ENCODE measurements at regions not wholly inside any gene's neighbourhood (a gene's known extent, or its start where the extent isn't known, plus 50 kb on each side); places are given as distances from the start of the nearest gene placed in this dataset.

DNA sequence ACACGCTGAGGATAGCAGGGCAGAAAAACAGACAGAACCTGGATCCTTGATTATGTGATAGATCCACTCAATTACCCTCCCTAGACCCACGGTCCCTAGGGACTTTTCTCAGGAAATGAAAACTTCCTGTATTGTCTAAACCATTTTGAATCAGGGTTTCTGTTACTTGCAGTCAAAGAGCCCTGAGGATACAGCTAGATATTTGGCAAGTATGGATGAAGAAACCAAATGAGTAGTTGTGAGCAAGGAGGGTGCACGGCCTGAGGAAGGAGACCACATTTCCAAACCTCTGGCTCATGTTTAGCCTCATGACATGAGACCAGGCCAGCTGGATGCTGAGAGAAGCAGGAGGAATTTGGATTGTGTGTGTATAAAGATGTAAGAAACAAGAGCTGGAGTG lies 91.6 kb downstream of the MRPL14 start:
- H3K36me3 ChIP-seq (replicated peaks in 1 of 2; ENCODE audit: control extremely low read depth in 1 of 2, control insufficient read depth in 1 of 2, extremely low read depth in 1 of 2, insufficient read depth in 2 of 2, low read length in 1 of 2), result no peaks in the 10 kb centered on the region
- no peak for DNase-seq

DNA sequence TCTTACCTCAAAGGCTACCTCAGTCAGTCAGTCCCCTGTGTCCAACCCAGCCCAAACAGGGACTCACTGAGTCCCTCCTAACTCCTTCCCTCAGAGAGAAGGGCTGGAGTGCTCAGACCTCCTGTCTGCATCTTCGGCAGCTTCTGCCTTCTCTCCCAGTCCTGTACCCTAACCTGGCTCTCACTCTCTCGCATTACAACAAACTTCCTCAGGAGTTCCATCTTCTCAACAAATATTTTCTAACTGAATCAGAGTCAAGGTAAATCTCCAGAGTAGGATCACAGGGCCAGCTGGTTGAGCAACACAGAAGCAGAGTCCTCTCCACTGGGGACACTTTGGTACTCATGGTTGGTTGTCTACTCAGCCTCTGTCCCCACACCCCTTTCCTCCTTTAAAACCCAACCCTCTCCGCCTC lies 92.3 kb downstream of the MRPL14 start:
- Histone ChIP-seq H3K4me3 (ENCODE audit: control extremely low read depth in 1 of 5, extremely low read depth in 1 of 5, insufficient read depth in 1 of 5, low read depth in 2 of 5, low read length in 4 of 5) (no peak overlapping the region), H3K9me3 (ENCODE audit: control extremely low read depth in 1 of 3, control insufficient read depth in 2 of 3, insufficient read depth in 1 of 3, low read length in 2 of 3) (no peaks in the 10 kb centered on the region), H3K4me1 (ENCODE audit: control insufficient read depth in 2 of 2, insufficient read depth in 2 of 2, low read length in 2 of 2) (peaks cover 3 to 6% of the 10 kb centered on the region in 2 donors), H3K9ac (ENCODE audit: low read length) (no peak overlapping the region), H2AFZ (ENCODE audit: insufficient read depth, low read depth, low read length, poor library complexity, severe bottlenecking) (no peak overlapping the region), H4K20me1 (ENCODE audit: control insufficient read depth, insufficient read depth, low read length, poor library complexity, severe bottlenecking) (no peaks in the 10 kb centered on the region), H3K27ac (ENCODE audit: low read length in 2 of 2) (no peak overlapping the region), H3K79me2 (ENCODE audit: control insufficient read depth, insufficient read depth, low read length) (no peaks in the 10 kb centered on the region), H3K4me2 (replicated peaks; ENCODE audit: low read depth, low read length, poor library complexity, severe bottlenecking) (no peak overlapping the region), H3K36me3 (replicated peaks in 1 of 2; ENCODE audit: control extremely low read depth in 1 of 2, control insufficient read depth in 1 of 2, extremely low read depth in 1 of 2, insufficient read depth in 2 of 2, low read length in 1 of 2) (no peaks in the 10 kb centered on the region), H3K27me3 (replicated peaks in 1 of 4; ENCODE audit: control extremely low read depth in 1 of 4, control insufficient read depth in 3 of 4, insufficient read depth in 4 of 4, low read length in 3 of 4) (peaks cover 0 to 7% (median 3%) of the 10 kb centered on the region in 4 experiments)
- H3K27ac Mint-ChIP-seq, result no peak overlapping the region
- ChIA-PET CTCF (no interaction called here), POLR2A (no interaction called here)
- peaks cover 4% of the 10 kb centered on the region for H3K4me1 Mint-ChIP-seq
- no peak for DNase-seq
- no peaks in the 10 kb centered on the region for H3K9me3 Mint-ChIP-seq (ENCODE audit: insufficient read depth)
- no peak for TF ChIP-seq EZH2 (IDR thresholded peaks at IDR 0.05; ENCODE audit: borderline replicate concordance, insufficient read depth, low read depth, low read length, poor library complexity, severe bottlenecking)
- TF ChIP-seq, protein P1, sequence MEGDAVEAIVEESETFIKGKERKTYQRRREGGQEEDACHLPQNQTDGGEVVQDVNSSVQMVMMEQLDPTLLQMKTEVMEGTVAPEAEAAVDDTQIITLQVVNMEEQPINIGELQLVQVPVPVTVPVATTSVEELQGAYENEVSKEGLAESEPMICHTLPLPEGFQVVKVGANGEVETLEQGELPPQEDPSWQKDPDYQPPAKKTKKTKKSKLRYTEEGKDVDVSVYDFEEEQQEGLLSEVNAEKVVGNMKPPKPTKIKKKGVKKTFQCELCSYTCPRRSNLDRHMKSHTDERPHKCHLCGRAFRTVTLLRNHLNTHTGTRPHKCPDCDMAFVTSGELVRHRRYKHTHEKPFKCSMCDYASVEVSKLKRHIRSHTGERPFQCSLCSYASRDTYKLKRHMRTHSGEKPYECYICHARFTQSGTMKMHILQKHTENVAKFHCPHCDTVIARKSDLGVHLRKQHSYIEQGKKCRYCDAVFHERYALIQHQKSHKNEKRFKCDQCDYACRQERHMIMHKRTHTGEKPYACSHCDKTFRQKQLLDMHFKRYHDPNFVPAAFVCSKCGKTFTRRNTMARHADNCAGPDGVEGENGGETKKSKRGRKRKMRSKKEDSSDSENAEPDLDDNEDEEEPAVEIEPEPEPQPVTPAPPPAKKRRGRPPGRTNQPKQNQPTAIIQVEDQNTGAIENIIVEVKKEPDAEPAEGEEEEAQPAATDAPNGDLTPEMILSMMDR (IDR thresholded peaks at IDR 0.05), result no peak
- peaks cover 28% of the 10 kb centered on the region for H3K27me3 Mint-ChIP-seq
- WGBS (ENCODE audit: insufficient coverage), result 89% methylated on average over 2 of the region's 3 CpGs
- intact Hi-C loops (cut with micrococcal nuclease), result no loop called here
- no peak for ATAC-seq (ENCODE audit: low read depth)
- no peak overlapping the region for H3K4me3 Mint-ChIP-seq

More for the DNA sequence above, 91.6 kb downstream of the MRPL14 start:
- H3K4me3 Mint-ChIP-seq, result no peak overlapping the region
- H3K9me3 Mint-ChIP-seq (ENCODE audit: insufficient read depth), result no peaks in the 10 kb centered on the region
- intact Hi-C loops (cut with micrococcal nuclease), result no loop called here
- no peak for TF ChIP-seq EZH2 (IDR thresholded peaks at IDR 0.05; ENCODE audit: borderline replicate concordance, insufficient read depth, low read depth, low read length, poor library complexity, severe bottlenecking)
- TF ChIP-seq, protein P1 (IDR thresholded peaks at IDR 0.05), result no peak
- Histone ChIP-seq H4K20me1 (ENCODE audit: control insufficient read depth, insufficient read depth, low read length, poor library complexity, severe bottlenecking) (no peaks in the 10 kb centered on the region), H3K79me2 (ENCODE audit: control insufficient read depth, insufficient read depth, low read length) (no peaks in the 10 kb centered on the region), H3K4me3 (ENCODE audit: control extremely low read depth in 1 of 5, extremely low read depth in 1 of 5, insufficient read depth in 1 of 5, low read depth in 2 of 5, low read length in 4 of 5) (no peak overlapping the region), H3K9me3 (ENCODE audit: control extremely low read depth in 1 of 3, control insufficient read depth in 2 of 3, insufficient read depth in 1 of 3, low read length in 2 of 3) (no peaks in the 10 kb centered on the region), H3K9ac (ENCODE audit: low read length) (no peak overlapping the region), H2AFZ (ENCODE audit: insufficient read depth, low read depth, low read length, poor library complexity, severe bottlenecking) (no peak overlapping the region), H3K4me1 (ENCODE audit: control insufficient read depth in 2 of 2, insufficient read depth in 2 of 2, low read length in 2 of 2) (peaks cover 3 to 6% of the 10 kb centered on the region in 2 donors), H3K4me2 (replicated peaks; ENCODE audit: low read depth, low read length, poor library complexity, severe bottlenecking) (no peak overlapping the region), H3K27ac (ENCODE audit: low read length in 2 of 2) (no peak overlapping the region), H3K27me3 (replicated peaks in 1 of 4; ENCODE audit: control extremely low read depth in 1 of 4, control insufficient read depth in 3 of 4, insufficient read depth in 4 of 4, low read length in 3 of 4) (peaks cover 0 to 7% (median 3%) of the 10 kb centered on the region in 4 experiments)
- 86% methylated on average over 2 of the region's 3 CpGs for WGBS (ENCODE audit: insufficient coverage)
- ATAC-seq (ENCODE audit: low read depth), result no peak
- H3K4me1 Mint-ChIP-seq, result peaks cover 4% of the 10 kb centered on the region
- peaks cover 23% of the 10 kb centered on the region for H3K27me3 Mint-ChIP-seq
- ChIA-PET POLR2A (no interaction called here), CTCF (no interaction called here)
- H3K27ac Mint-ChIP-seq, result no peak overlapping the region

Measured in B cell (primary cell).